ENCODE measurements at regions not wholly inside any gene's neighbourhood (a gene's known extent, or its start where the extent isn't known, plus 50 kb on each side); places are given as distances from the start of the nearest gene placed in this dataset.

DNA sequence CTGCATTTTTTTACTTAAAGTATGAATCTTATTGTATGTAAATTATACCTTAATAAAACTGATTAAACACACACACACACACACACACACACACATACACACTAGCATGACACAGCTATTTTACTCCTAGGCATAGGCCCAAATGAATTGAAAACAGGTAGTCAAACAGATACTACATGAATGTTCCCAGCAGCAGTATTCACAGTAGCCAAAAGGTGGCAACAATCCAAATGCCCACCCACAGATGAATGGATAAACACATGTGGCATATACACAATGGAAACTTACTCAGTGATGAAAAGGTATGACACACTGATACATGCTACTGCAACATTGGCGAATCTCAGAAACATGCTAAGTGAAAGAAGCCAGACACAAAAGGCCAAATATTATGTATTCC is 223.5 kb downstream of the CYB561 start:
- TF ChIP-seq POLR2A (IDR thresholded peaks at IDR 0.05) (no peak), CTCF (IDR thresholded peaks at IDR 0.05) (no peak)

Data from thyroid gland (tissue), 4 donors.